CD4-positive, alpha-beta T cell treated with Interleukin-15 for 4 hours (primary cell): ENCODE measurements at regions not wholly inside any gene's neighbourhood (a gene's known extent, or its start where the extent isn't known, plus 50 kb on each side); places are given as distances from the start of the nearest gene placed in this dataset.
"Not testable (repeated sequence)": the region's sequence is repeated elsewhere in the genome, so short reads cannot be mapped to it uniquely, and the experiment has no call there.

ENCODE experiments used
- DNase-seq: peaks from one replicate; pipeline ENCODE4 v3.0.0-alpha.2; 2020; ENCODE audit warnings: low spot score

DNA sequence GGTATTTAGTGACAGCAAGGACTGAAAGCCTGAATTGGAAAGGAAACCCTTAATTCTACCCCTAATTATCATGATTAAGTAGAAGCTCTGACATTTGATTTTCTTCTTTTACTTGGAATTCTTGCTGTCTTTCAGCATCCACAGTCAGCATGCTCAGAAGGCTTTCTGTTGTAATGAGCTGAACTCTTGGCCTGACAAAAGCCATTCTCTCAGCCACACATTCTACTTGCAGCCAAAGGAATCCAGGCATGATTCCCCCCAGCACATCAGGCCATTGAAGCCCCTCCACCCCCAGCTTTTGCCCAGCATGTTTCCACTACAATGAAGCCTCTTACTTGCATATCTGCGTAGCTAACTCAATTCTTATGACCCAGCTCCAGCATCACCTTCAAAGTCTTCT lies 94.3 kb upstream of the FRMD4A start:
- DNase-seq = no peak

DNA sequence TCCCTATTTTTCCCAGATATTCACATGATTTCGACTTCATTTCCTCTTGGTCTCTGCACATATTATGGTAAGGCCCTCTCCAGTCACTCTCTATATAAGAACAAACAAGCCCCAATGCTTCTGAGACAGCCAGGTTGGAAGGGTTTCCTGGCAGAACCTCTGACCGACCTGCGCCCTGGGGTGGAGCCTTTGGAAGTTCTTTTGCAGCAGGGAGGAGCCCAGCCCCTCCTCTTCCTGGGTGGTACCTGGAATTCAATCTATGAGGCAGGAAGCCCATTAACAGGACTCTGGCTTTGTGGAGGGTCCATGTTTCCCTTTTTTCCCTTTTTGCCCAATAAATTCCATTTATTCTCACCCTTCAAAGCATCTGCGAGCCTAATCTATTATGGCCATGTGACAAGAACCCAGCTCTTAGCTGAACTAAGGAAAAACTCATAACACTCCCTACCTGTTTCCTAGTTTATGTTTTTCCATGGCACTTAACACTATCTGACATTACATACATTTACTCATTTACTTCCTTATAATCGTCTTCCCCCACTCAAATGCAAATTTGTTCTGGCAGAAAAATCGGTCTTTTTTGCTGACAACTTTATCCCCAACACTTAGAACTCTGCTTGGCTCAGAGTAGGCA lies 92.5 kb upstream of the FRMD4A start:
- DNase-seq = no peak

DNA sequence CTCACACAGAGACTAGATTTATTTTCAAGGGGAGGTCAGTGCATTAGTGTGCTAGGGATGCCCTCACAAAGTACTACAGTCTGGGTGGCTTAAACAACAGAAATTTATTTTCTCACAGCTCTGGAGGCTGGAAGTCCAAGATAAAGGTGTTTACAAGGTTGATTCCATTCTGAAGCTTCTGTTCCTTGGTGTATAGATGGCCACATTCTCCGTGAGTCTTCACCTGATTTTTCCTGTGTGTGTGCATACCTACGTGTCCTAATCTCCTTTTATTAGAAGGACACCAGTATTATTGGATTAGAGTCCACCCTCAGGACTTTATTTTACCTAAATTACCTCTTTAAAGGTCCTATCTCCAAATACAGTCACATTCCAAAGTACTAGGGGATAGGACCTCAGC lies 91.7 kb upstream of the FRMD4A start:
- DNase-seq = no peak

DNA sequence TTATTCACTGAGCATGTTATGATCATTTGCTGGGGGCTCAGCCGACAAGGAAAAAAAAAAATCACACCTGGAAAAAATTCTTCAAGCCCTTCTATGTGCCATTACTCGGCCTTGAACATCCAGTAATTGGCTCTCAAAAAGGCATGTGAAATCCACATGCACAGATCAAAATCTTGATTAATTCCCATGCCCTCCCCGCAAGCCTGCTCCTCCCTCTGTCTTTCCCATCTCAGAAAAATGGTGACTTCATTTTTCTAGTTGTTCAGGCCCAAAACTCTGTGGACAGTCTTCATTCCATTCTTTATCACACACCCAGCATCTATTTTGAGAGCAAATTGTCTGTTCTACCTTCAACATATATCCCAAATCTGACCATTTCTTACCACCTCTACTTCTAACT lies 91.2 kb upstream of the FRMD4A start:
- no peak for DNase-seq

DNA sequence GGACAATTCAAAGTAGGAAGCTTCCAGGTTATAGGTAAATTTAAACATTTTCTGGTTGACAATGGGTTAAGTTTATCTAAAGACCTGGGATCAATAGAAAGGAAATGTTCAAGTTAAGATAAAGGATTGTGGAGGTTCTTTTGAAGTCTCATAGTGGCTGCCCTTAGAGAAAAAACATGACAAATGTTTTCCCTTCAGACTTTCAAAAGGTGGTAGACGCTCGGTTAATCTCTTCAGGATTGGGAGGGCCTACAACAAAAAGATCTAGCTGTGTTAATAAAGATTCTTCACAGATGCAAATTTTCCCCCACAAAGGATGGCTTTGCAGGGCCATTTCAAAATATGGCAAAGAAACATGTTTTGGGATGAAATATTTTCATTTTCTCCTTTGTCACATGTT lies 86.6 kb upstream of the FRMD4A start:
- DNase-seq = not testable (repeated sequence)

DNA sequence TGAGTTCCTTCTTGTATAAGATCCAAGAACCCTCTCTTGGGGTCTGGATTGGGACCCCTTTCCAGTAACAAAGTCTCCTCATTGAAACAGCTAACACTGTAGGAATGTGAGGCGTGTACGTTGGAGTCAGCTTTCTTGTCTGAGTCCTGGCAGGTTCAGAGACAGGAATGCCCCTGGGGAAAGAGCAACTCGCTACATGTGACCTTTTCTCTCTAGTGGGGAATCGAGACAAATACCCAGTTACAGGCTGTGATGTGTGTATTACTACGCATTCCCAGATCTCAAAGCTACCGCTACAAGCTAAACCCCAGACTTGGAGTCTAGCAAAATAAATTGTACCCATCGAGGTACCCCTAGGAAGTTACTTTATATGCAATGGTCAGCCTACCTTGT lies 85.6 kb upstream of the FRMD4A start:
- no peak for DNase-seq

DNA sequence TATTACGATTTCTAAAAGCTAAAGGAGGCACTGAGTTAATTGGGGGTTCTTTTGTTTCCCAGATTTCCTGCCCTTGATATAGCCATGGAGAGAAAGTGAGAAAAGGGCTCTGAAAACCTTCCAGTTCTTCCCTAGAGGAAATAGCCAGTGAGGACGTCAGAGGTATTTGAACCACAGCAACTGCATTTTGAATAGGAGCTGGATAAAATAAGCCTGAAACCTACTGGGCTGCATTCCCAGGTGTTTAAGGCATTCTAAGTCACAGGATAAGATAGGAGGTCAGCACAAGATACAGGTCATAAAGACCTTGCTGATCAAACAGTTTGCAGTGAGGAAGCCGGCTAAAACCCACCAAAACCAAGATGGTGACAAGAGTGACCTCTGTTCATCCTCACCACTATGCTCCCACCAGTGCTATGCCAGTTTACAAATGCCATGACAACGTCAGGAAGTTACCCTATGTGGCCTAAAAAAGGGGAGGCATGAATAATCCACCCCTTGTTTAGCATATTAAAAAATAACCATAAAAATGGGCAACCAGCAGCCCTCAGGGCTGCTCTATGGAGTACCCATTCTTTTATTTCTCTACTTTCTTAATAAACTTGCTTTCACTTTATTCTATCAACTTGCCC lies 85.1 kb upstream of the FRMD4A start:
- no peak for DNase-seq

DNA sequence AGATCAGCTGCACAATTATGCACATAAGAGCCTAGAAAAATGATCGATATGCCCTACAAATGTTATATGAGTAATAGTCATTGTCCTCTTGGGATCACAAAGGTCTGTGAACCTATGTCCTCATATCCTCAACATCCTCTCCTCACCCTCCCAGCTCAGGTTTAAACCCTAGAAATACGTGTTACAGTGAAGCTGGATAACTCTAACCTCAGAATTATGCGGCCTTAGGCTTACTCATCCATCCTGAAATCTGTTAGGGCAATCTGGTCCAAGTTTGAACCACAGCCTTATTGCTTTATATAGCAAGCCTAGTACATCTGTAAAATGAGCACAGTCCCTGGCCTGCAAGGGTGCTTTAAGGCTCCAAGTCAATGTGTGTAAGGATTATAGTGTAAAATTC lies 84.2 kb upstream of the FRMD4A start:
- DNase-seq = no peak

DNA sequence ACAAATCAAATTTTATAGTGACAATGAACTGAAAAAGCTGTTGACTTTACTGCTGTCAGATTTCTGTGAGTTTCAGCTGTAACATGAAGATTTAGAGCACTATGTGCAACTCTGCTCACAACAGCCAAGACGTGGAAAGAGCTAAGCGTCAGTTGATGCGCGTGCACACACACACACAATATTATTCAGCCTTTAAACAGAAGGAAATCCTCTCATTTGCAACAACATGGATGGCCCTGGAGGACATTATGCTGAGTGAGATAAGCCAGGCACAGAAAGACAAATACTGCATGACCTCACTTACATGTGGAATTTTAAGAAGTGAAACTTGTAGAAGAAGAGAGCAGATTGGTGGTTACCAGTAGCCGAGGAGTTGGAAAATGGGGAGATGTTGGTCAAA lies 82.8 kb upstream of the FRMD4A start:
- no peak for DNase-seq

DNA sequence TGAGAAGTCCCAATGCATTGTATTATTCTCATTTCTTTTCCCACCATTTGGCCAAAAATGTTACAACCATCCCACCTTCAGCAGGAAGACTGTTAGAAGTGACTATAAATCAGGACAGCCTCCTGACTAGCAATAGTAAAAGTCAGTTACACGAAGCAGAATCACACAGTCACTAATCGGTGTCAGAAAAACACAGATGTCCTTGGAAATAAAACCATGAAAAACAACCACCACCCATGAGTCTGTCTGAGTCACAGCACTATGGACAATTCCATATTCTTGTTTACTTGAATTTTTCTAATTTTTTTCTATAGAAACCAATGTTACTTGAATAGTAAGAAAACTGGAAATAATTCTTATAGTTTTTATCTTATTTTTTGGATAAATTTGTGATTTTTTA lies 81.9 kb upstream of the FRMD4A start:
- DNase-seq = no peak

DNA sequence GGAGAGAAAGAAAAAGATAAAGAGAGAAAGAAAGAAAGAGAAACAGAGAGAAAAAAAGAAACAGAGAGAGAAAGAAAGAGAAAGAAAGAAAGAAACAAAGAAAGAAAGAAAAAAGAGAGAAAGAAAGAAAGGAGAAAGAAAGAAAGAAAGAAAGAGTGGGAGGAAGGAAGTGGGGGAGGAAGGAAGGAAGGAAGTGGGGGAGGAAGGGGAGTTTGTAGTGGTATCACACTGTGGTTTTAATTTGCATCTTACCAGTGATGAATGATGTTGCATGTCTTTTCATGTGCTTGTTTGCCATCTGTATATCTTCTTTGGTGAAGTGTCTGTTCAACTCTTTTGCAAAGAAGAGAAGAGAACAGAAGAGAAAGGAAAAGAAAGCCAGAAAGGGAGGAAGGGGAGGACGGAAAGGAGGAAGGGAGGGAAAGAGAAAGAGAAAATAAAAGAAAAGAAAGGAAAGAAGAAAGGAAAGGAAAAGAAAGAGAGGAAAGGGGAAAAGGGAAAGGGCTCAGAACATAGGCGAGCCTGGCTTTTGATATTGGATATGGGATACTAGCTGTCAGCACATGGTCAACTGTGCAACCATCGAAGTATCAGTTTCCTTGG lies 79.2 kb upstream of the FRMD4A start:
- DNase-seq = no peak

DNA sequence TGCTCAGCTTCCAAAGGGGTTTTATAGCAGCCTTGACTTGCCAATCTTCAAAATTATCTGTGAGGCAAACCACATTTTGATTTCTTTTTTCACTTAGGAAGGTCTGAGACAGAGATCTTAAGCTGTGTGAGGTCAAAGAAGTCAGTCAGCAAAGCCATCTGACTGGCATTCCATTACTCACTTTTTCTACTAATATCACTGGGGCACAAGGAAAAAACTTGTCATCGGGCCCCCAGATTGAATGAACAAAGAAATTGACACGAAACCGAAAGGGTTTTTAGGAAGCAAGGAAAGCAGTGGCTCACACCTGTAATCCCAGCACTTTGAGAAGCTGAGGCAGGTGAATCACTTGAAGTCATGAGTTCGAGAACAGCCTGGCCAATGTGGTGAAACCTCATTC lies 78.5 kb upstream of the FRMD4A start:
- DNase-seq = no peak

DNA sequence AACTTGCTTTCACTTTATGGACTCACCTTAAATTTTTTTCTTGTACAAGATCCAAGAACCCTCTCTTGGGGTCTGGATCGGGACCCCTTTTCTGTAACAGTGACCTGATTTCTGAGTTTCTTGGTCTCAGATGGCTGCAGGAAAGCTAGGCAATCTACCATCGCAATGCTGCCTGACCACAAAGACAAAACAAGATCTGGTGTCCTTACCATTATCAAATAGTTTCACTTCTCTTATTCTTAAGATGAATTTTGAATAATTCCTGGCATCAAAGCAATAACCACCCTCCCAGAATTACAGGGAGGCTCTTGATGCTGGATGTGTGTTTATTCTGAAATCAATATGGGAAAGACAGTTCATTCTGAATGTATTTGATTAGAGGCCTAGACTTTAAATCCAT lies 77.4 kb upstream of the FRMD4A start:
- no peak for DNase-seq

DNA sequence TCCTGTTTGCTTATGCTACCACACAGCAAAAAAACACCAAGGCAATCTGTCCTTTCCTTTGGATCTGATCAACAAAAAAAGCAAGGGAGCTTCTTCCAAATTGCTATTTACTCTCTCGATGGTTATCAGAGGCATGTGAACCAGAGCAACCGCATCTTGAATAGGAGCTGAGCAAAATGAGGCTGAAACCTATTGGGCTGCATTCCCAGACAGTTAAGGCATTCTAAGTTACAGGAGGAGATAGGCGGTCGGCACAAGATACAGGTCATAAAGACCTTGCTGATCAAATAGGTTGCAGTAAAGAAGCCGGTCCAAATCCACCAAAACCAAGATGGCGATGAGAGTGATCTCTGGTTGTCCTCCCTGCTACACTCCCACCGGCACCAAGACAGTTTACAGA lies 76.8 kb upstream of the FRMD4A start:
- no peak for DNase-seq

DNA sequence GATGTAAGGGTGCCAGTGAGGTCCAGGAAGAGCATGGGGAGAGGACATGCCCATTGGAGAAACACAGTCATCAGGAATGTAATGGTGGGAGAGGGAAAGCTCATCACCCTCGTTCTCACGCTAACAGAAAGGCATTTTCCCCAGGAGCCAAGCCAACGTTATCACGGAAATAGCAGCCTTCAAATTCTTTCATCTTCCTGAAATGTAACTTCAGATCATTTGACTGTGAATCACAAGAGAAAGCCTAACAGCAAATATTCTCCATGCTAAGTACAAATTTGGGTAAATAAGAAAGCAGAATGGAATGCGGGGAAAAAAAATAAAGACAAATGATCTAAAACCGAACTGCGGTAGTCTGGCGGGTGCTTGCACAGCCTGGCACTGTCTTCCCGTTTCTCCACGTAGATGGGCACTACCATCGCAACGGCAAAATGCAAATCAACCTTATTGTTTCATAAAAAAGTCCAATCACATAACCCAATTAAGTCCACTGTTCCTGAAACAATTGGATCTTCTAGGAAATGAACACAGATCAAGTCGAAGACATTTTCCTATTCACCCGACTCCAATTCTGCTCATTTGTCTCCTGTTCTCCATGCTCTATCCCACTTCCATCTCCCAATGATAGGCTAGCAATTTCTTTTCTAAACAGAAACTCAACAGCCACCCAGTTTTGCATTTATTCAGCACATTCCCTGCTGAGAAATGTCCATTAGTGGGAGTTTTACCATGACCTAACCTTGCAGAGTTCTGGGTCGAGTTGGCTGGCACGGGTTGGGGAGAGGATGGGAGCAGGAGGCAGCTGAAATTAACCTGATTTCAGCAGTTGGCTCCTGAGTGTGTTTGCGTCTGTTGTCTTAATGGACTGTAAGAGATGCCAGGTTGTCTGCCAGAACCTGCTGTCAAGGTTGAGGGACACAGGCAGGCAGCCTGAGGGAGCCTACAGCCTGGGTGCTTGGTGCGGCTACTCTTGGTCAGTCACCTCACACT lies 74.6 kb upstream of the FRMD4A start:
- DNase-seq = no peak

DNA sequence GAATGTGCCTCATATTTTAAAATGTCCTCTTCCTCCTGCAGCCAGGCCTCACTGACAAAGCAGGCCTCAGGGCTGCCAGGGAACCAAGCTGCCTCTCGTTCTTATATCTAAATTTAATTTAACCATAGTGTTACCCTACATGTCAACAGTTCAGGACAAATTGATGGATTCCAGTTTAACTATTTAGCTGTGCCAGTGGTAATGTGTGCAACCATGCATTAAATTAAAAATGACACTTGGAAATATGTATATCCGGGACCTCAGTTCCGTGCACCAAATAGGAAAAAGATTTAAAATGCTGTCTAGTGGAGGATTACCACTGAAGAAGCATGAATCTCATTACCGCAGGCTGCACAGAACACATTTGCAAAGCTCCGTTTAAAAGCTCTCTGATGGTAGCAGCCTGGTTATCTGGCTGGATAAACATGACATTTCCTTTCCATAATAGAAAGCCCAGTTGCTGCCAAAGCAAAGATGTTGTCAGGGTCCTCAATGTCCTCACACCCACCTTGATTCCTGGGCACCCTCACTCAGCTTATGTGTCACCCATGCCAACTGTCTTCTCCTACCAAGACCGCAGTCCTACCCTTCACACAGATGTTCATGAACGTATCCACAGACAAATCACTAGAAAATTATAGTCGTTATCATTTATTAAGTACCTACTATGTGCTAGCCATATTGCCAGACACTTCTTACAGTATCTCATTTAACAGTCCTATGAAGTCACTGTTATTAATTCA lies 73.3 kb upstream of the FRMD4A start:
- DNase-seq = no peak

DNA sequence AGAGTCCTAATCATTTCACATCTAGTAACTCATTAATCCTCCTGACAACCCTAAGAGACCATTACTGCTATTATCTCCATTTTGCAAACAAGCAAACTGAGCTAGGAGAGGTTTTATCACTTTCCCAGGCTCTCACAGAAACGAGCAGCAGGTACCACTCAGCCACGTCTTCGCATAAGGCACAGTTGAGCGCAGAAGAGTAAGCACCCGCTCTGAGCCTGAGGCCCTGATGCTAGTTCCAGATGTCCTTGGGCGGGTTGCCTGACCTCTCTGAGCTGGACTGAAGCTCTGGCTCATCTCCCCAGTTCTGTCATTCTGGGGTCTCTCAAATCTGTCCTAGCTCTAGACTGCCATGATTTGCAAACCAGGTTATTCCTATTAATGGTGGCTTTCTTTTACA lies 72.6 kb upstream of the FRMD4A start:
- no peak for DNase-seq

DNA sequence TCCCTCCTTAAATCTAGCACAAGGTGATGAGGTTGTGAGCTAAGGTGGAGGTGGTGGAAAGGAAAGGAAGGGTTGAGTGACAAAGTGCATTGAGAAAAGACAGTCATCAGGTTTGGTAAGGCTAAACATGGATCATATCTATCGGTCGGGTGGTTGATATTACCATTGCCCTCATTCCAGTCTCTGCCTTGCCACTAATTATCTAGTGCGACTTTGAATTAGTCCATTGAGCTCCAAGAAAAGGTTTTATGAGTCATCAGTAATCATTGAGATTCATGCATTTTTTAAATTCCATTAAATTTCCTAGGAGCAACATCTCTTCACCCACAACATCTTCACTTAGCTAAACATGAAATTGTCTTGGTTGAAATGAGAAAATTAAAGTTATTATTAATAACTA lies 68.9 kb upstream of the FRMD4A start:
- DNase-seq = no peak

DNA sequence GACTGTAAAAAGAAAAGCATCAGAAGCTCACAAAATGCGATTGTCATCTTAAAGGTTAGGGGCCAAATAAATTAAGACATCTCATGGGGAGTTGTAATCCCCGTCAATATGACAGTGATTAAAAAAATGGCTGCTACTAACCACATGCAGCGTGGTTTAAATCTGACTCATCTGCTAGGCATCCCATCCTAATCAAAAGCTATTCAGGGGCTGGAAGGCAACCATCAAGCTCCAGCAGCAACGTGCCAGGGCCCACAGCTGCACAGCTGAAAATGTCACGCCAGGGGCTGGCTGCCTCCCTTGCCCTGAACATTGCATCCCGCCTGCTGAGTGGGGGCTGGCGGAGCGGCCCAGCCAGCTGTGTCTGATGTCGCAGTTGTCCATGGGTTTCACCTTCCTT lies 66.3 kb upstream of the FRMD4A start:
- no peak for DNase-seq

DNA sequence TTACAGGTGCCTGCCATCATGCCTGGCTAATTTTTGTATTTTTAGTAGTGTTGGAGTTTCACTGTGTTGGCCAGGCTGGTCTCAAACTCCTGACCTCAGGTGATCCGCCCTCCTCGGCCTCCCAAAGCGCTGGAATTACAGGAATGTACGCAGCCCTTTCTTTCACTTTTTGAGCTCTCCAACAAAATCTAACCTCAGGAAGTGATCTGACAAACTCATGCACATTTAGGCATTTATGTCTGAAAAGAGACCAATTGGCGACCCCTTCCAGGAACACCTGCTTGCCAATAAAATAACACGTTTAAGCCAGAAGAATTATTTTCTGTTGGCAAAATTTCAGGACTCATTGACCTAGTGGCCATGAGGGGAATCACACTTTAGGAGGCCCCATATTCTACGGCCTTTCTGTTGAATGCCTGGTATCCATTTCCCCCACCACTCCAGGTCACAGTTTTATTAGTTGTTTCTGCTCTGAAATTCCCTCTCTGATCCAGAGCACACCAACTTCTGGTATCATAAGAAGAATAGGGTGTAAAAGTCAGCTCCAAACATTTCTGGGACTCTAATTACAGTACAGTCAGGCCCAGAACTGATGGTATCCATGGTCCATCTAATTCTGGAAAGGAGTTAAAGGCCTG lies 65.8 kb upstream of the FRMD4A start:
- DNase-seq = no peak

DNA sequence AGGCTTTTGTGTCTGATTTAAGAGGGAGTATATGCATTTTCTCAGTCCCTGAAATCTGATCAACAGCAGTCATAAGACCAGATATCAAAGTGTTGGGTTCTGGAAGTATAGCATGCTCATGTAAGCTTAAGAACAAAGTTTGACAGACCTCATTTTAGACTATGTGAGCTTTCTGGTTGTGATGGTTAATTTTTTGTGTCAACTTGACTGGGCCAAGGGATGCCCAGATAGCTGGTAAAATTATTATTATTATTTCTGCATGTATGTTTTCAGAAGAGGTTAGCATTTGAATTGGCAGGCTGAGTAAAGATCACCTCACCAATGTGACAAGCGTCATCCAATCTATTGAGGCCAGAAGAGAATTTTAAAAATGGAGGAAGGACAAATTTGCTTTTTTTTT lies 63.5 kb upstream of the FRMD4A start:
- DNase-seq = no peak

DNA sequence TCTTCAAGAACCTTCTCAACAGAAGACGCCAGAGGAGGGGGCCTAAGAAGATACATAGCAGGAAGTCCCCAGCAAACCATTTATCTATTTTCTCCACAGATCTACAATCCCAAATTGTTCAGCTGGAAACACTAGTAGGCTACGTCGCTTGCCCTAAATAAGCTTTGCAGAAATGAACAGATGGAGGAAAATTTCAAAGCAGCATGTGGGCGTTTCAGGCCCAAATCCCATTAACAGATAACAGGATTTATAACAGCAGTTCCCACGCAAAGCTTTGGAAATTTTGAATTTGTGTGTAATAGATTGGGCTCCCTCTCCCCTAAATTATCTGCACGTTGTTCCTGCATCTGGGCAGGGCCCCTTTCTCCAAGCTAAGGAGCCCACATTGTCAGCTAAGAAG lies 60.6 kb upstream of the FRMD4A start:
- no peak for DNase-seq
